Activated naive CD4-positive, alpha-beta T cell (primary cell): ENCODE measurements at regions not wholly inside any gene's neighbourhood (a gene's known extent, or its start where the extent isn't known, plus 50 kb on each side); places are given as distances from the start of the nearest gene placed in this dataset.
"Not testable (repeated sequence)": the region's sequence is repeated elsewhere in the genome, so short reads cannot be mapped to it uniquely, and the experiment has no call there.

Source experiments
- DNase-seq, 4 experiments: peaks; one replicate each; lab custom pipeline; 2025; lab: John Stamatoyannopoulos, UW

DNA sequence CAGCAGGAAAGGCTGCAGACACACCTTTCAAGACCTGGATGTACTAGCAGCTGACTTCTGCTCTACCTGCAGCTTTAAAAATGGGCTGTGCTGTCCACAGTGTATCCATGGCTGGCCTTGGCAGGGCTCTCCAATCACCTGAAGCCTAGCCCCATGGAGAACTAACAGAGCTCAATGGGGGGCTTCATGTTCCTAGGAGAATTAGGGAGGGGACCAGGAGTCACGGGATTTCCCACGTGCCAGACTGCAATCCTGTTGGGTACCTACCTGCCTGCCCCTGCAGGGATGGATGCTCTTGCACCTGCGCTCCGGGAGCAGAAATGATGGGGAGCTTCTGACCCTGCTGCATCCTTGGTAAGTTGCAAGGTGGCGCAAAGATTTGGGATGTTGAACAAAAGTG, 462.1 kb downstream of the ICE1 start:
- DNase-seq, result no peak

DNA sequence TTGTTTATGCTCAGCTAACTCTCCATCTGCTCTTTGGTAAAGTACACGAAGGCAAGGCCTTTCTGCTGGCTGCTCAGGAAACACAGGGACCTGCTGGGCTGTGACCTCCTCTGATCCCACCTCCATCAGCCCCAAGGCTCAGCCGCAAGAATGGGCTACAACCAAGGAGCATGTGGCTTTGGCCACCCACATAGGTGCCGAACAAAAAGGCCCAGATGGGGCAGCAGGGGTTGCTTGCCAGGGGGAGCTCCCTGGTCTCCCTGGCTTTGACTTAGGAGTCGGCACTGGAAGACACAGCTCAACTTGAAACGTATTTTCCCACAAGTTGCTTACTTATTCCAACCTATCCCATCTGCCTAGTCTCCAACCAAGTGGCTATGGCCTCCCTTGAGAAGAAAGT, 461.1 kb downstream of the ICE1 start:
- no peak for DNase-seq

DNA sequence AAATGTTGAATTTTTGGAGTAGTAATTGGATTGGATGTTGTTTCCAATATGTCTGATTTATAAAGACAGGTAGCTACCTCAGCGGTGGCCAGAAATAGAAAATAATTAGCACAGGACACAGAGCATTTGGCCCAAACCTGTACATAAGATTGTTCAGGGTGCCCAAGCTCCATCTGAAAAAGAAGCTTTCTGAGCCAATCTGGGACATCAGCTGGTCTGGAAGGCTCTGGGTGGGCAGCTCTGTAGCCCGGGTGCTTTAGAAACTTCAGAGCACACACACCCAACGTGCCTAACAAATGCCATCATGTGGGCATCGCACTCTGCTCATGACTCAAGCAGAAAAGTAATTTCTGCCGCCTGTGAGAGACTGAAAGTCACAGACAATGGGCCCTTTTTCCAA, 460.7 kb downstream of the ICE1 start:
- DNase-seq, result no peak

DNA sequence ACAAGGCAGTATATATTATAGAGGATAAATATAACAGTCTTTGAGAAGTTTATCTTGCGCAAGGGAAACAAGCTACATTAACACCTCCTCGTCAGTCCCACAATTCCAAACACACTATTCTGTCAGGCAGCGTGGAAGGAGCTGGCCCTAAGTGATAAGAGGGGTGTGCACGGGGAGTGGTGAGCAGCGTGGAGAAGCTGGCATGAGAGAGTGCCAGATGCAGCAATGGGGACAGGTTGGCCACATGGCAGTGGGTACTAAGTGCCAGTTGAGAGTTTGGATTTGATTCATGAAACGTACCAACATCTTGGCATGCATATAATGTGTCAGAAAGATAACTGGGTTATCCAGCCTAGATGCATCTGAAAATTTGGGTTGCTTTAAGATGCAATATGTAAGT, 460.2 kb downstream of the ICE1 start:
- no peak for DNase-seq

DNA sequence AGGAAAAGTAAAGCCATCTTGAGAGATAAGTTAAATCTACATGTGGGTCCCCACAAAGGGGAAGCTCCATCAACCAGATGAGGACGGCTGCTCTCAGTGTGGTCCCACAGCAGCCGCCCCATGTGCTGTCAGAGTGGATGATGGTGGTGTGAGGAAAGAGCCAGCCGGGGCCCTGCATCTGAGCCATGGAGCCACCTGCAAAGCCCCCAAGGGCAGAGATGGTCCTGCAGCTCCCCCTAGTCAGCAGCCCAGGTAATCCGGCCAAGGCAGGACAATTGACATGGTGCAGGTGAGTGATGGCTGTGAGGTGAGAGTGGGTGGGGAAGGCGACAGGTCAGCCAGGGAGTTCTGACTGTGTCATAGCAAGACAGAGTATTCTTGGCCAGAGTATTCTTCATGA, 458.8 kb downstream of the ICE1 start:
- no peak for DNase-seq

DNA sequence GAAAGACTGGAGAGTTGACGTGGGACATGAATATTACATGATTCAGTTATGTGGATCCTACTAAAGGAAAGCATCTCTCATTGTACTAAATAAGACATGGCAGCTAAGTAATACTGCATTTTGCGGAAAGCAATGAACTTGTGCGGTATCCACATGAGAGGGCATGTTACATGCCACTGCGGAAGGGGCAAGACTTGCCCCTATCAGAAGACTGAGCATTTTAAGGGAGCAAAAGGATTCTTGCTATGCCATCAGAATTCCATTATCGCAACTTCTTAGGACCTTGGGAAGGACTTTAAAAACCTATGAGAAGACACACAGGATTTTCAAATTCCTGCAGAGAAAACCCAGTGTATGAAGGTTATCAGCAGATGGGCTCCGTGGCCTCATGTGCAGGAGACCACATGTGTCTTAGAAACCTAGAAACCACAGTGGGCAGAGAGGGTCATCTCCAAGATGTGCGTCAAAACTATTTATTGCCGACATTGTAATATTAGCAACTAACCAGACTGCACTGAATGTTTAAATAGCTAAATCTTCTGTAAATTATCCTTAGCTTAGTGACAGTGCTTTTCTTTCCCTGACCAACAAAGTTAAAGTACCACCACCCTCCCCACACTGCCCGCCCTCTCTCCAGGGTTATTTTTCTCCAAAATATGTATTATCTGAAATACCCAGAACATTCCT, 457.7 kb downstream of the ICE1 start:
- DNase-seq, result no peak

DNA sequence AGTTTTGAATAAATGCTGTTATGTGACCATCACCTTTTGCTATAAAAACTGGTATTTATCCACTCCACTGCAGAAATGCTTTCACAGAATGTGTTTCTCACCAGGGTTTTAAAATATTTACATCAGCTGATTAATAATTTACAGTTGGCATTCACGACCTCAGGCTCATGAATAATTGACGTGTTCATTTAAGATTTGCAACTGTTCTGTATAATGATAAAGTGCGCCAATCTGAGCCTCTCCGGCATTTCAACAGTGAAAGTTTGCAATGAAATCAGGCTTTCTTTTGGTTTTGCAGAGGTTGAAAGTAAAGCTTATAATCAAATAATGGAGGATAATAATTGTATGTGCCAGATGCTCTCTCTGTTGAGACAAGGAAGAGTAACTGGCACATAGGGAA, 434.9 kb downstream of the ICE1 start:
- DNase-seq, result no peak

DNA sequence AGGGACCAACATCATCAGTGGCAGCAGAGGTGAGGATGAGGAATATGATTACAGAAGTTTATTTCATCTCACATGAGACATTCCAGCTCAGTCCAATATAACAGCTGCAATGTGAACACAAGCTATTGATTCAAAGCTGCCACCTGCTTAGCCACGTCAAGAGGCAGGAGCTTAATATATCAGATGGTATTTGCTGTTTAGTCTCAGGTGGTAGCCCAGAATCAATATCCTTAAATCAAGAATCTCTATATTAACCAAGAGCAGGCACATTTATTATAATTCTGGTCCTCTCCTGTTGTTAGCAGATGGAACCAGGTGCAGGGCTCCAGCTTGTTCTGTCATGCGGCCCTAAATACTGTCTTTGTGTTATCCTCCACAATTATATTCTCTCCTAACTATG, 431.6 kb downstream of the ICE1 start:
- DNase-seq, result no peak

DNA sequence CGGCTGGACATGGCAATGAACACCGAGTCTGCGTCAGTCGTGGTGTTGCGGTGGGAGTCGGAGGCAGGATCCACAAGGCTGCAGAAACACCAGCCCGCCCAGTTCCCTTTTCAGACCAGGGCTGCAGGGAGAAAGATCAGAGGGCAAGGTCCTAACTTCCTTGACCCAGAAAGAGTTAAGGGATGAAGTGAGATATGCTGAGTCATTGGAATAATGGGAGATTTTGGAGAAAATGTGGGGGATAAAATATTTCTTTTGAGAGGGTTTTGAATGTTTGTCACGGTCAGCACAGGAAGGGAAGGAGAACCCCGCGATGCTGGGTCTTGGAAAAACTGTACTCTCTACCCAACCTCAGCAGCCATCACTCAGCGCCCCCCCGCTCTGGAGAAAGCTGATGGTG, 416.0 kb downstream of the ICE1 start:
- no peak for DNase-seq

DNA sequence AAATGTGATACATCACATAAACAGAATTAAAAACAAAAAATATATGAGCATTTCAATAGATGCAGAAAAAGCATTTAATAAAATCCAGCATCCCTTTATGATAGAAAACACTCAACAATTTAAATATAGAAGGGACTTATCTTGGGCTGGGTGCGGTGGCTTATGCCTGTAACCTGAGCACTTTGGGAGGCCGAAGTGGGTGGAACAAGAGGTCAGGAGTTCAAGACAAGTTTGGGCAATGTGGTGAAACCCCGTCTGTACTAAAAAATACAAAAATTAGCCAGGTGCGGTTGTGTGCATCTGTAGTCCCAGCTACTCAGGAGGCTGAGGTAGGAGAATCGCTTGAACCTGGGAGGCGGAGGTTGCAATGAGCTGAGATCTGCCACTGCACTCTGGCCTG, 409.1 kb downstream of the ICE1 start:
- DNase-seq, result not testable (repeated sequence)

DNA sequence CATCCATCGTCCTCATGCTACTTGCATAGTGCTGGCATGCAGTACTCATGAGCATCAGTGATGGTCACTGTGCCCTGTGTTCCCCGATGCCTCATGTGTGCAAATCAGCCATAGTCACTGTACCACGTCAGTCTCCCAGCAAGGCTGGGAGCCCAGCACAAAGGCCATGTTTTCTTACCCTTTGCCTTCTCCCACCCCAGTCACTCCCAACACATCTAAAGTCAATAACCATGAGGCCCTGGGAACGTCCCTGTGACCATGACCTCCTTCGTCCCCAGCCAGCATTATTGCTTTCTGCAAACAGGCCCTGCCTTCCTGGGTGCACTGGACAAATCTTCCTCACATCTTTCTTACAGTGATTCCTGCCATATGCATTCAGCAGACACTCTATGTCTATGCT, 406.1 kb downstream of the ICE1 start:
- no peak for DNase-seq

DNA sequence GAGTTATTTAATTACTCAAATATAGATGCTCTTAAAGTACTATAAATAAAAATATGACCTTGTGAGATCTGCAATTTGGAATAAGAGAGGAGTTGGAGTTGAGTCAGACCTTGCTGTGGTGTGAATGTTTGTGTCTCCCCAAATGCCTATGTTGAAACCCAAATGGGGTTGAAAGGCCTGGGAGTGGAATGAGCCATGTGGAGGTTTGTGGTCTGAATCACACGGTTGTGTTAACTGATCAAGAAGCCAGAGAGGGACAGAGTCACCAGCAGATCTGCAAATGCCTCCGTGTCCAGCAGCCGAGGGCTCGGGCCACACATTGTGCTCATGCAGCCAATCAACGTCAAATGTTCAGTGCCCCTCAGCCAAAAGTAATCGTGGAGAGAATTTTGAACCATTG, 404.4 kb downstream of the ICE1 start:
- no peak for DNase-seq

DNA sequence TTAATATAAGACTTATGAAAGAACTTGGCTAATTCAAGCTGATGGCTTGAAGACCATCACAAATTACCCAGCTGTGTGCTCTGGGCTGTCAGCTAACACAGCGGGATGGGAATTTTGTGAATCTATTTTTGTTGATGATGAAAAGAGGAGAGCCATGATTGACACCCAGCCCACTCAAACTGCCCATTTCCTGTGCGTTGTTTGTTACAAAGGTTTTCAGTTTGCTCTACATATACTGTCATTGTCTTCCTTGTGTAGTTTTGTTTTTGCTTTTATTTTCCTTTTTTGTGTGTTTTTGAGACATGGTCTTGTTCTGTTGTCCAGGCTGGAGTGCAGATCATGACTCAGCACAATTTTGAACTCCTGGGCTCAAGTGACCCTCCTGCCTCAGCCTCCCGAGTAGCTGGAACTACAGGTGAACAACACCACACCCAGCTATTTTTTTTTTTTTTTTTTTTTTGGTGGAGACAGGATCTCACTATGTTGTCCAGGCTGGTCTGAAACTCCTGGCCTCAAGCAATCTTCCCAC, 400.3 kb downstream of the ICE1 start:
- DNase-seq, result no peak

DNA sequence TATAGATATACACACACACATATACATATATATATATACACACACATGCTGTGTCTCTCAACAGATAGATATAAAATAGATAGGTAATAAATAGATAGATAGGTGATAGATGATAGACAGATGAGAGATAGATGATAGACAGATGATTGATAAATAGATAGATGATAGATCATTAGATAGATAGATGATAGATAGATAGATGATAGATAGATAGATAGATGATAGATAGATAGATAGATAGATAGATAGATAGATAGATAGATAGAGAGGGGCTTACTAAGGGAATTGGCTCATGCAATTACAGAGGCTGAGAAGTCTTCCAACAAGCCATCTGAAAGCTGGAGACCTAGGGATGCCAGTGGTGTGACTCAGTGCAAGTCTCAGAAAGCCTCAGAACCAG, 394.5 kb downstream of the ICE1 start:
- no peak for DNase-seq

DNA sequence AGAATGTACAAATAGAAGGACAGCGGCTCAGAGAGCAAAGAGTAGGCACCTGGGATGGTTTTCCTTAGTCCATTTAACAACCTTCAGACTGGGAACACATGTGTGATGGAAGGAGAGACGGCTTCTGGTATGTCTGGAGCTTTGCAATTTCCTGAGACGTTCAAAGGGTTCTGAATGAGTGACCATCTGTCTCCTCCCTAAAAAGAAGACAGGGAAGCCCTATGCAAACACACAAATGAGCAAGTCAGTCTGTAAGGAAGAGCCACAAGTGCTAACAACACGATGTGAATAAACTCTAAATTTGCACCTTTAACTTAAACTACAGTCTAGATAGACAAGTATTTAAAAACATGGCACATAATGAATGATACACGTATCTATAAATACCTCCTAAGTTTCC, 391.0 kb downstream of the ICE1 start:
- no peak for DNase-seq

DNA sequence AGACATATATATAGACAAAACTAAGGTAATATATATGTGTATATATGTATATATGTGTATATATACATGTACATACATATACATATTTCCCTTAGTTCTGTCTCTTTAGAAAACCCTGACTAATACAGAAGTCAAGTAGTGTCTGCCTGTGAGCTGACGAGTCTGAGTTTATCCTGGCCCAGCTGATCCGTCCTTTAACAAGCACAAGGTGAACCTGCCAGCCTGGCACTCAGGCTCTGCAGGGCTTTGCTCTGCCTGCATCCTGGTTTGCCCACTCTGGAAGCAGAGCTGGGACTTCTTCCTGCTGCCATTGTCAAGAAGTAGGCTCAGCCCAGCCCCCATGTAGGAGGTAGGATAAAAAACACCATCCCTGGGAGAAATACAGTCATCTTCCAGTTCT, 388.0 kb downstream of the ICE1 start:
- DNase-seq, result no peak

DNA sequence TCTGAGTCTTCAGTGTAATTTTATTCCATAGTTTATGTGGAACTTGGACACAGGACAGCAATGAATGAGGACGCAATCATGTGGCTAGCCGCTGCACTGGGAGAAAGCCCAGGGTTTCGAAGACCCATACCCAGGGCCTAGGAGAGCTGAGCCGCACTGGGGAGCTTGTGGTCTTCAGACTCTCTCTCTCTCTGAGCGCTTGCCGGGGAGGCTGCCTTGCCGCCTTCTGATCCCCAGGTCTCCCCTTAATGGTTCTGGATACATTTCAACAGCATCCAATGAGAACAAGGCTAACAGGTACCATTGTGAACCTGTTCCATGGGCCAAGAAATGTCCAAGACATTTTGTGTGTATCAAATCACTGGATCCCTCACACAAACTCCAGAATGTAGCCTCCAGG, 383.4 kb downstream of the ICE1 start:
- no peak for DNase-seq

DNA sequence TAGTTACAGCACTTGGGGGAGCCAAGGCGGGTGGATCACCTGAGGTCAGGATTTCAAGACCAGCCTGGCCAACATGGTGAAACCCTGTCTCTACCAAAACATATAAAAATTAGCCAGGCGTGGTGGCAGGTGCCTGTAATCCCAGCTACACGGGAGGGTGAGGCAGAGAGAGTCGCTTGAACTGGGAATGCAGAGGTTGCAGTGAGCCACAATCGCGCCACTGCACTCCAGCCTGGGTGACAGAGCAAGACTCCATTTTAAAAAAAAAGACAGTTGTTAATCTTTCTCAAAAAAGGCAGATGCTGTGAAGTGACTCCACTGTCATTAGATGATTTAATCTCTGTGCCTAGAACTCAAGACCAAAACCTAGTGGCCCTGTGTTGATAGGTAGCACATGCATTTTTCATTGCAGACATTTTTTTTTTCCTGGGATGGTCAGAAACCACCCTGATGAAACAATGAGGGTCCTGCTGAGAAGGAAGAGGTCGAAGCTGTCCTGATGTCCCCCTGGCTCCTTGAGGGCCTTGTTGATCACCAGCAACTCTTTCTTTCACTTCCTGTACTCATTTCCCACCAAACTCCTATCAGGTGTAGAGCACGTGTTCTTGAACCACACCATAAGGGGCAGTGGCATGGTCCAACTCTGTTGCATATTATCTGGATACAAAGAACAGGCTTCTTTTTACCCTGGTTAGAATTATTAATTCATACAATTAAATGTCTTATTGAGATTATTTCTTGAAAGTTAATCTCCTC, 382.2 kb downstream of the ICE1 start:
- no peak for DNase-seq

DNA sequence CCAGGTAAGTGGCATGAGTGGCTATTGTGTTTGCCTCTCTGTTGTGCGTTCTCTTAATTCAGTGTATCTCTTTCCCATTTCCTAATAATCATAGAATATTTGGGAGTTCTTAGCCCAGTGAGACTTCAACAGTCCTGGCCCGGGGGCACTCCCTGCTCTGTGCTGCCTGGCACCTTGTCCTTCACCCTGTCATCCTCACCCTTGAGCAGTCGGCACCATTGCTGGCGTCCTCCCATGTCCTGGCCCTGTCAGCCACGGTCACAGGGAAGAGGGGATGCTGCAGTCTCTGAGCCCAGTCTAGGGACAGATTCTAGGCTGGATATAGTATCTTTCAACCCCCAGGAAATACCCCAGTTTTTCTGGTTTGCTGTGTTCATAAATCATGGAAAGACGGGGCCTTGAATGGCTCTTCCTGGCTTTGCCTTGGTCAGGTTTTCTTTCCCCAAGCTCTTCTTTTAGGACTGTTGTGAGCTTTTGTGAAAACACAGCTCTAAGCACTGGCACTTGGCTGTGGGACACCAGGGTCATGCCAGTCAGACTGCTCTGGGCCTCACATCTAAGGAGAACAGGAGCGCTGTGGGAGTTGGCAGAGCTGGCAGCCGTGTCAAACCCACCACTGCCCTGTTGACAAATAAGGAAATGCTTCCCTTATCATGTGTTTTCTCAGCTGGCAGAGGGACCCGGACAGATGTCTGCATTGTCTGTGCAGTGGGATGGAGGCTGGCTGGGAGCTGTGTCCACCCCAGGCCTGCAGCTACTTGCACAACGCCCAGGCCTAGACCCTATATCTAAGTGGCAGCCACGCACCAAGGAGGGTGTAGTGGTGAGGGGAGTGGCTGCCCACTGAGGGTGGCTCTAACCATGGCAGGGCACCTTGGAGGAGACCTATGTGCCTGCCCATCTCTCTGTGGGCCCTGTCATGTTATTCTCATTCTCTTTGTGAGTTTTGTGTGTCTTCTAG, 378.6 kb downstream of the ICE1 start:
- DNase-seq, result no peak

DNA sequence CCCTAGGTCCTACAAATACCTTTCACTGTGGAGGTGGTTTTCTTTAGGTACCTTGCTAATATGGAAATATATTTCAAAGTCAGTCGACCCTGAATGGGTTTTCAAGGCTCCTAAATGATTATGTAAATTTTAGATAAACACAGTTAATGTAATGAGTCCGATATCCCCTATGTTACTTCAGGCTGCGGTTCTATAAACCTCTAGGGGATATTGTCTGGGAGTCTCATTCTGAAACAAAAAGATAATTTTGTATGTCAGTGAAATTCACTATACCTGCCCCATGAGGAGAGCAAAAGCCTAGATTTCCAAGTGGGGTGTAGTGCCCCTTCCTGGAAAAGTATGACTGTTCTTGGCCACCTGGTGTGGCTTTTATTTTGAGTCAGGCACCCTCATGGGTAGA, 377.3 kb downstream of the ICE1 start:
- DNase-seq, result no peak

DNA sequence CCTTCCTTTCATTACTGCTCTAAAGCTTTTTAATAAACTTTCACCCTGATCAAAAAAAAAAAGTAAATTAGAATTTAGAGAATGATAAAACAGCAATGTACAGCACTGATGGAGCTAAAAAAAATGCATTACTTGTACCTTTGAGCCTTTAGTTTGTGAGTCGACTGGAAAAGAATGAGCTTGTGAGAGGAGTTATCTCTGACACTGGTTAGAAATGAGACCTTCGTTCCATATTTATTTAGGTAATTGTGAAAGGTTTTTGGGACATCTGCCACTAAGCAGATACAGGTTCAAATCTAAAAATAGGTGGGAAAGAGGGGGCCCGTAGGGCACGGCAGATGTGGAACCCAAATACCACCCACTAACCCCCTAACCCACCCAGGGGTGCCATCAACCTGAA, 376.8 kb downstream of the ICE1 start:
- DNase-seq, result no peak

DNA sequence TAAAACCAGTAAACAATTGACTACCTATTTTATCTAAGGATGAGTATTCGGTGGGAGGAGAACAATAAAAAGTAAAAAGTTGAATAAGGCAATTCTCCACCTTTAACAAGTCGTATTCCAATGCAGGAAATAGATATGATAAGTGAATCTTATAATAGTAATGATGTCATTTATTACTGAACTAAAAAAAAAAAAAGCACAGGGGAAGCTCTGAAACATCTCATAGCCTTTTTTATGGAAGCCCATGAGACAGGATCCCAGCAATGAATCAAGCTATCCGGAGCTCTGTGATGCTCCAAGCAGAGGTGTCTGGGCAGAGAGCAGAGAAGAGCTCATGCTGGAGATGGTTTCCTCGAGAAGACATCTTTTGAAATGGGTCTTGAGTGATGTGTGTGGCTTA, 376.0 kb downstream of the ICE1 start:
- no peak for DNase-seq

DNA sequence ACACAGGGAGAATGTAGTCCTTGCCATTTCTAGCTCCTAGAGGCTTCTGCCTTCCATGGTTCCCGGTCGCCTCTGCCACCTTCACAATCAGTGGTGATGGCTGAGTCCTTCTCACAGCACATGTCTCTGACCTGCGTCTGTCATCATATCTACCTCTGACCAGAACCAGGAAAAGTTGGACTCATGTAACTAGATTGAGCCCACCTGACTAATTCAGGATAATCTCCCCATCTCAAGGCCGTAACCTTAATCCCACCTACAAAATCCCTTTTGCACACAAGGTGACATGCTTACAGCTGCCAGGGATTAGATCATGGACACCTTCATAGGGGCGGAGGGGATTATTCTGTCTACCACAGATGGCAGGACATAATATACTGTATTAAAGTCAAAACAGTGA, 375.6 kb downstream of the ICE1 start:
- no peak for DNase-seq
